Right lobe of liver (tissue), 6 donors: ENCODE measurements at regions not wholly inside any gene's neighbourhood (a gene's known extent, or its start where the extent isn't known, plus 50 kb on each side); places are given as distances from the start of the nearest gene placed in this dataset.

Experiments
- ATAC-seq, 4 donors: fragments of 200-7000 bp; cut with Tn5 transposase; one replicate each; pipeline ENCODE4 v1.9.1; 2020; ENCODE audit warnings: mild to moderate bottlenecking in 4 of 4, moderate library complexity in 4 of 4
- DNase-seq, 3 donors: peaks; one replicate each; pipeline ENCODE4 v3.0.0-alpha.2; 2020
- H3K27ac ChIP-seq, 3 donors: fragments of 200-600 bp; one replicate each; pipeline ENCODE4 v1.8.0; 2022
- H3K27me3 ChIP-seq, 2 donors: fragments of 200-600 bp; one replicate each; pipeline ENCODE4 v1.8.0; 2022
- H3K36me3 ChIP-seq, 4 donors: fragments of 200-600 bp; sonication (generic) in 1 of 4; one replicate each; pipeline versions ENCODE4 v1.5.1 to v1.8.0; 2017 to 2022; ENCODE audit warnings: control low read depth in 1 of 4
- H3K4me1 ChIP-seq, 4 donors: fragments of 200-600 bp; sonication (generic) in 1 of 4; one replicate each; pipeline versions ENCODE4 v1.5.1 to v1.8.0; 2017 to 2022; ENCODE audit warnings: control low read depth in 1 of 4
- H3K4me3 ChIP-seq, 3 donors: fragments of 200-600 bp; one replicate each; pipeline ENCODE4 v1.8.0; 2022
- H3K9me3 ChIP-seq, 4 donors: fragments of 200-600 bp; sonication (generic) in 1 of 4; one replicate each; pipeline versions ENCODE4 v1.5.1 to v1.8.0; 2017 to 2022; ENCODE audit warnings: control low read depth in 1 of 4
- CTCF ChIP-seq, 4 donors: fragments of 200-600 bp in 3 of 4; fragments of 450-650 bp in 1 of 4; IDR thresholded peaks; one replicate each; pipeline versions ENCODE4 v1.5.1 to v1.8.0; 2016 to 2022; ENCODE audit warnings: antibody characterized with exemption in 4 of 4, mild to moderate bottlenecking in 2 of 4
- POLR2A ChIP-seq: fragments of 450-650 bp; IDR thresholded peaks from one replicate; pipeline ENCODE4 v1.6.1; 2017; ENCODE audit warnings: antibody characterized with exemption, mild to moderate bottlenecking
- WGBS: methylation state at CpG from one replicate; pipeline ENCODE4 v1.1.6; 2018; ENCODE audit warnings: low coverage, low lambda C conversion rate; ENCODE audit not compliant: insufficient coverage; ENCODE audit errors: missing lambda C conversion rate; 5-methylcytosine and 5-hydroxymethylcytosine counted together
- intact Hi-C, 2 donors: fragments of 100-400 bp; cut with DNase I; formaldehyde crosslinking; loops; one replicate each; pipeline versions ENCODE4 v1.11.2 to v1.14.1; 2022
- donor health status: DM: no; HTN: yes; CAD: no.
- donor health status: DM: no; HTN: no; CAD: no.
- donor health status: DM: no; HTN: no; CAD: no.
- donor health status: DM: no; HTN: yes; CAD: no.
- donor health status: DM: no; HTN: yes; CAD: no.

GRCh38 chr16:6625606-6626005, 707.0 kb upstream of the RBFOX1 start:
- 81% methylated on average over 3 of the region's 3 CpGs for WGBS
- no peak for TF ChIP-seq CTCF (IDR thresholded peaks at IDR 0.05)
- no peak for TF ChIP-seq POLR2A

GRCh38 chr16:6618874-6619273, 713.8 kb upstream of the RBFOX1 start:
- H3K9me3 ChIP-seq, result no peaks in the 10 kb centered on the region
- intact Hi-C loops, result no loop called here
- DNase-seq (no peak), ATAC-seq (no peak)
- H3K4me1 ChIP-seq, result no peaks in the 10 kb centered on the region
- no peaks in the 10 kb centered on the region for H3K27me3 ChIP-seq
- H3K36me3 ChIP-seq, result no peaks in the 10 kb centered on the region
- no peak for TF ChIP-seq CTCF (IDR thresholded peaks at IDR 0.05)
- no peak for TF ChIP-seq POLR2A
- H3K4me3 ChIP-seq, result no peak overlapping the region
- WGBS, result 52% methylated on average over 5 of the region's 5 CpGs
- no peak overlapping the region for H3K27ac ChIP-seq

More at GRCh38 chr16:6625606-6626005, 707.0 kb upstream of the RBFOX1 start:
- Histone ChIP-seq H3K9me3 (no peaks in the 10 kb centered on the region), H3K27me3 (no peaks in the 10 kb centered on the region), H3K4me3 (no peak overlapping the region), H3K36me3 (no peaks in the 10 kb centered on the region), H3K4me1 (no peaks in the 10 kb centered on the region), H3K27ac (no peak overlapping the region)
- DNase-seq (no peak), ATAC-seq (no peak)
- intact Hi-C loops, result no loop called here

- no peak for ATAC-seq
- TF ChIP-seq POLR2A, result no peak
- no peak for TF ChIP-seq CTCF (IDR thresholded peaks at IDR 0.05)
- Histone ChIP-seq H3K27ac (no peak overlapping the region), H3K9me3 (no peaks in the 10 kb centered on the region), H3K27me3 (no peaks in the 10 kb centered on the region), H3K36me3 (no peaks in the 10 kb centered on the region), H3K4me1 (no peaks in the 10 kb centered on the region), H3K4me3 (no peak overlapping the region)
- WGBS, result 35% methylated on average over 6 of the region's 6 CpGs
- no peak for DNase-seq
- intact Hi-C loops, result no loop called here
These were observed 715.9 kb upstream of the RBFOX1 start for GRCh38 chr16:6616746-6617145.

- Histone ChIP-seq H3K9me3 (no peaks in the 10 kb centered on the region), H3K27ac (no peak overlapping the region), H3K4me1 (no peaks in the 10 kb centered on the region), H3K36me3 (no peaks in the 10 kb centered on the region), H3K27me3 (no peaks in the 10 kb centered on the region), H3K4me3 (no peak overlapping the region)
- no peak for ATAC-seq
- DNase-seq, result no peak
- intact Hi-C loops, result no loop called here
- TF ChIP-seq CTCF (IDR thresholded peaks at IDR 0.05) (no peak), POLR2A (no peak)
- WGBS, result 58% methylated on average over 6 of the region's 12 CpGs
These were observed 717.0 kb upstream of the RBFOX1 start for GRCh38 chr16:6615636-6616035.

GRCh38 chr16:6611535-6611934, 721.1 kb upstream of the RBFOX1 start:
- ATAC-seq (no peak), DNase-seq (no peak)
- Histone ChIP-seq H3K4me3 (no peak overlapping the region), H3K4me1 (no peaks in the 10 kb centered on the region), H3K36me3 (no peaks in the 10 kb centered on the region), H3K27ac (no peak overlapping the region), H3K9me3 (no peaks in the 10 kb centered on the region), H3K27me3 (no peaks in the 10 kb centered on the region)
- intact Hi-C loops, result no loop called here
- TF ChIP-seq CTCF (IDR thresholded peaks at IDR 0.05), result no peak
- TF ChIP-seq POLR2A, result no peak
- WGBS, result 33% methylated on average over 7 of the region's 7 CpGs
